OCI-LY7 (cell line): ENCODE measurements at regions not wholly inside any gene's neighbourhood (a gene's known extent, or its start where the extent isn't known, plus 50 kb on each side); places are given as distances from the start of the nearest gene placed in this dataset.

ENCODE experiments used
- BruUV-seq: library from RNA; stranded (reverse); fragments of 400-500 nt; replicated peaks from 2 replicates; lab custom pipeline; 2021; lab: Mats Ljungman, UMichigan
- CTCF ChIA-PET: fragments of 300-600 bp; sonication (Branson Sonifier 250); formaldehyde crosslinking; loops from one replicate; lab custom pipeline; 2022; ENCODE audit warnings: antibody characterized with exemption; ENCODE audit not compliant: unreplicated experiment; lab: Charles Lee
- POLR2A ChIA-PET: fragments of 300-600 bp; sonication (Branson Sonifier 250); formaldehyde crosslinking; loops from one replicate; lab custom pipeline; 2022; ENCODE audit warnings: antibody characterized with exemption; lab: Charles Lee
- DNase-seq: peaks from one replicate; pipeline ENCODE4 v3.0.0-alpha.2; 2015; ENCODE audit warnings: low spot score
- H2AFZ ChIP-seq: fragments of 200-600 bp; sonication (generic), shearing (Covaris generic); 2 replicates; pipeline ENCODE4 v1.6.1; 2014; ENCODE audit warnings: mild to moderate bottlenecking, antibody characterized with exemption, low read length, moderate library complexity
- H3K27ac ChIP-seq: fragments of 200-600 bp; sonication (generic); 2 replicates; pipeline ENCODE4 v1.5.1; 2014; ENCODE audit warnings: mixed run types, low read depth, mild to moderate bottlenecking, moderate library complexity, low read length, inconsistent platforms; ENCODE audit not compliant: poor library complexity, severe bottlenecking
- H3K36me3 ChIP-seq: fragments of 200-600 bp; sonication (generic); 2 replicates; pipeline ENCODE4 v1.6.1; 2014; ENCODE audit warnings: mild to moderate bottlenecking, antibody characterized with exemption, low read length, moderate library complexity, mixed read lengths; ENCODE audit not compliant: insufficient read depth
- H3K4me1 ChIP-seq: fragments of 200-600 bp; sonication (generic); 2 replicates; pipeline ENCODE4 v1.5.1; 2014; ENCODE audit warnings: mild to moderate bottlenecking, low read length; ENCODE audit not compliant: insufficient read depth, poor library complexity, severe bottlenecking
- H3K4me2 ChIP-seq: fragments of 200-600 bp; sonication (generic); 2 replicates; pipeline ENCODE4 v1.6.1; 2014; ENCODE audit warnings: mild to moderate bottlenecking, low read length
- H3K4me3 ChIP-seq: fragments of 200-600 bp; sonication (generic); 2 replicates; pipeline ENCODE4 v1.5.1; 2014; ENCODE audit warnings: mild to moderate bottlenecking, low read depth, low read length; ENCODE audit not compliant: poor library complexity, severe bottlenecking
- H3K79me2 ChIP-seq: fragments of 200-600 bp; sonication (generic); 2 replicates; pipeline ENCODE4 v1.6.1; 2016; ENCODE audit warnings: low read depth, mild to moderate bottlenecking, low read length, moderate library complexity, mixed read lengths; ENCODE audit not compliant: insufficient read depth
- H3K9me2 ChIP-seq: fragments of 200-600 bp; sonication (generic); 2 replicates; pipeline ENCODE4 v1.6.1; 2016; ENCODE audit warnings: mild to moderate bottlenecking, low read length, mixed read lengths; ENCODE audit not compliant: insufficient read depth
- H3K9me3 ChIP-seq: fragments of 200-600 bp; sonication (generic); 2 replicates; pipeline ENCODE4 v1.6.1; 2014; ENCODE audit warnings: mild to moderate bottlenecking, mixed run types, low read length, mixed read lengths
- H4K20me1 ChIP-seq: fragments of 200-600 bp; sonication (generic); 2 replicates; pipeline ENCODE4 v1.6.1; 2014; ENCODE audit warnings: mild to moderate bottlenecking, antibody characterized with exemption, low read length, moderate library complexity, mixed read lengths; ENCODE audit not compliant: insufficient read depth
- CTCF ChIP-seq: fragments of 200-600 bp; sonication (generic); conservative IDR thresholded peaks from 2 replicates; pipeline ENCODE4 v1.5.1; 2014; ENCODE audit warnings: mild to moderate bottlenecking, antibody characterized with exemption, low read length, moderate library complexity, mixed read lengths
- EZH2phosphoT487 ChIP-seq: fragments of 200-600 bp; sonication (generic); IDR thresholded peaks from 2 replicates; pipeline ENCODE4 v1.6.1; 2018; ENCODE audit warnings: low read depth, borderline replicate concordance, mild to moderate bottlenecking, mixed run types, antibody characterized with exemption, low read length, moderate library complexity, mixed read lengths
- intact Hi-C: fragments of 100-400 bp; cut with micrococcal nuclease; formaldehyde crosslinking; loops from one replicate; pipeline ENCODE4 v1.10.0; 2022; ENCODE audit not compliant: unreplicated experiment

GRCh38 chr3:74304424-74304823 lies 310.0 kb downstream of the CNTN3 start:
- TF ChIP-seq EZH2phosphoT487 = no peak
- no peak for TF ChIP-seq CTCF
- intact Hi-C loops = no loop called here
- DNase-seq = no peak
- Histone ChIP-seq H2AFZ (no peak overlapping the region), H3K79me2 (no peaks in the 10 kb centered on the region), H3K4me3 (no peak overlapping the region), H3K27ac (no peak overlapping the region), H3K9me3 (no peaks in the 10 kb centered on the region), H4K20me1 (no peaks in the 10 kb centered on the region), H3K4me2 (no peak overlapping the region), H3K36me3 (no peaks in the 10 kb centered on the region), H3K9me2 (no peaks in the 10 kb centered on the region), H3K4me1 (no peaks in the 10 kb centered on the region)
- CTCF ChIA-PET = no interaction called here
- BruUV-seq = no TSS peak
- POLR2A ChIA-PET = interaction anchor here (0.7 to 0.8 kb wide), 2 partner anchors 11 to 12 kb away, joined by 3 read pairs; no protein-coding TSS in a partner anchor

GRCh38 chr3:74303711-74304110 lies 310.7 kb downstream of the CNTN3 start:
- no peak for DNase-seq
- Histone ChIP-seq H4K20me1 (no peaks in the 10 kb centered on the region), H2AFZ (no peak overlapping the region), H3K36me3 (no peaks in the 10 kb centered on the region), H3K79me2 (no peaks in the 10 kb centered on the region), H3K4me3 (no peak overlapping the region), H3K9me3 (no peaks in the 10 kb centered on the region), H3K27ac (no peak overlapping the region), H3K4me2 (no peak overlapping the region), H3K4me1 (no peaks in the 10 kb centered on the region), H3K9me2 (no peaks in the 10 kb centered on the region)
- intact Hi-C loops = no loop called here
- no peak for TF ChIP-seq EZH2phosphoT487
- TF ChIP-seq CTCF = no peak
- POLR2A ChIA-PET = interaction anchor here (0.8 kb wide), 1 partner anchor 12 kb away, joined by 3 read pairs; no protein-coding TSS in a partner anchor
- no TSS peak for BruUV-seq
- CTCF ChIA-PET = no interaction called here

GRCh38 chr3:74302969-74303368 lies 311.5 kb downstream of the CNTN3 start:
- no peak overlapping the region for H3K4me3 ChIP-seq
- POLR2A ChIA-PET = no interaction called here
- no peak for DNase-seq
- no peak overlapping the region for H3K4me2 ChIP-seq
- intact Hi-C loops = no loop called here
- no peaks in the 10 kb centered on the region for H3K36me3 ChIP-seq
- H4K20me1 ChIP-seq = no peaks in the 10 kb centered on the region
- TF ChIP-seq EZH2phosphoT487 = no peak
- TF ChIP-seq CTCF = no peak
- no peaks in the 10 kb centered on the region for H3K9me3 ChIP-seq
- H3K9me2 ChIP-seq = no peaks in the 10 kb centered on the region
- CTCF ChIA-PET = no interaction called here
- BruUV-seq = no TSS peak
- H3K79me2 ChIP-seq = no peaks in the 10 kb centered on the region
- no peak overlapping the region for H2AFZ ChIP-seq
- H3K27ac ChIP-seq = no peak overlapping the region
- no peaks in the 10 kb centered on the region for H3K4me1 ChIP-seq
